Tibial nerve (tissue), 4 donors: ENCODE measurements at regions not wholly inside any gene's neighbourhood (a gene's known extent, or its start where the extent isn't known, plus 50 kb on each side); places are given as distances from the start of the nearest gene placed in this dataset.

Experiments
- CTCF ChIP-seq, 5 experiments: fragments of 200-600 bp in 3 of 5; fragments of 450-650 bp in 2 of 5; sonication (generic) in 3 of 5; IDR thresholded peaks; one replicate each; pipeline ENCODE4 v1.5.1; 2016 to 2019; ENCODE audit warnings: antibody characterized with exemption in 5 of 5, mild to moderate bottlenecking in 3 of 5, moderate library complexity in 2 of 5
- EP300 ChIP-seq, 2 donors: sonication (generic); formaldehyde crosslinking; IDR thresholded peaks; one replicate each; pipeline ENCODE4 v1.6.1; 2017; ENCODE audit warnings: antibody characterized with exemption in 2 of 2, mild to moderate bottlenecking in 1 of 2
- POLR2A ChIP-seq, 2 donors: fragments of 450-650 bp; IDR thresholded peaks; one replicate each; pipeline ENCODE4 v1.6.1; 2017; ENCODE audit warnings: antibody characterized with exemption in 2 of 2, mild to moderate bottlenecking in 2 of 2, moderate library complexity in 2 of 2

GRCh38 chr2:65549631-65550030 lies 117.2 kb upstream of the SPRED2 start:
- TF ChIP-seq POLR2A (IDR thresholded peaks at IDR 0.05), result no peak
- TF ChIP-seq CTCF (IDR thresholded peaks at IDR 0.05), result no peak
- TF ChIP-seq EP300 (IDR thresholded peaks at IDR 0.05), result no peak
